Fibroblast of mammary gland (primary cell): ENCODE measurements at regions not wholly inside any gene's neighbourhood (a gene's known extent, or its start where the extent isn't known, plus 50 kb on each side); places are given as distances from the start of the nearest gene placed in this dataset.

Source experiments
- DNase-seq: peaks from one replicate; pipeline ENCODE4 v3.0.0-alpha.2; 2010; ENCODE audit warnings: low read depth
- H3K4me3 ChIP-seq: 2 replicates; pipeline ENCODE4 v1.5.1; 2011; ENCODE audit warnings: low read depth, mild to moderate bottlenecking, low read length, moderate library complexity; ENCODE audit not compliant: control insufficient read depth
- TF ChIP-seq, protein P1 (sequence below): conservative IDR thresholded peaks from 2 replicates; pipeline ENCODE4 v1.5.1; 2011; ENCODE audit warnings: low read depth, low read length, inconsistent platforms; ENCODE audit not compliant: control insufficient read depth, insufficient read depth

- TF ChIP-seq, protein P1, sequence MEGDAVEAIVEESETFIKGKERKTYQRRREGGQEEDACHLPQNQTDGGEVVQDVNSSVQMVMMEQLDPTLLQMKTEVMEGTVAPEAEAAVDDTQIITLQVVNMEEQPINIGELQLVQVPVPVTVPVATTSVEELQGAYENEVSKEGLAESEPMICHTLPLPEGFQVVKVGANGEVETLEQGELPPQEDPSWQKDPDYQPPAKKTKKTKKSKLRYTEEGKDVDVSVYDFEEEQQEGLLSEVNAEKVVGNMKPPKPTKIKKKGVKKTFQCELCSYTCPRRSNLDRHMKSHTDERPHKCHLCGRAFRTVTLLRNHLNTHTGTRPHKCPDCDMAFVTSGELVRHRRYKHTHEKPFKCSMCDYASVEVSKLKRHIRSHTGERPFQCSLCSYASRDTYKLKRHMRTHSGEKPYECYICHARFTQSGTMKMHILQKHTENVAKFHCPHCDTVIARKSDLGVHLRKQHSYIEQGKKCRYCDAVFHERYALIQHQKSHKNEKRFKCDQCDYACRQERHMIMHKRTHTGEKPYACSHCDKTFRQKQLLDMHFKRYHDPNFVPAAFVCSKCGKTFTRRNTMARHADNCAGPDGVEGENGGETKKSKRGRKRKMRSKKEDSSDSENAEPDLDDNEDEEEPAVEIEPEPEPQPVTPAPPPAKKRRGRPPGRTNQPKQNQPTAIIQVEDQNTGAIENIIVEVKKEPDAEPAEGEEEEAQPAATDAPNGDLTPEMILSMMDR, result no peak
- H3K4me3 ChIP-seq, result no peak overlapping the region
- DNase-seq, result no peak
These were observed 207.5 kb upstream of the NEGR1 start for GRCh38 chr1:72489801-72490200.

GRCh38 chr1:72485801-72486200 is 203.5 kb upstream of the NEGR1 start:
- TF ChIP-seq, protein P1, result no peak
- peak; percentile 9 for DNase-seq
- H3K4me3 ChIP-seq, result no peak overlapping the region

DNA sequence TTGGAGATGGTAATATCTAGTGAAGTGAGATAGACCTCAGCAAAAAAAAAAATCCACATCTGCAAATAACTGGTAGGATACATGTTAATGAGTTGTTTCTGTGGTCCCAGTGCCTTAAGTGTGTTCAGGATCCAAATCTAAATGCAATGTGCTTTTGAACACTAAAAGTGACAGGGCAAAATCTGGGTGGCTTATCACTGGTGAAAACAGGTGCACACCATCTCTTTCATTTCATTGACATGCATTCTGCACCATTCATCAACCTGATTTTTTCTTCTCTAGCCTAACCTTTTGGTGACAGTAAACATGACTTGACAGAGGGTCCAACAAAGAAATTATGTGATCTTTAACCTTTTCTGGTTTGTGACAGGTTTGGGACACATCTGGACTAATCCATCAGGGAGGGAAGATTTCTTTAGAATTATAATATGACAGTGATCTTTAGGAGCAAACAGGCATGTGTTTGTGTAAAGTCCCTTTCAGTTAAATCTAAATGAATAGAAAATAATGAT is 201.6 kb upstream of the NEGR1 start:
- no peak overlapping the region for H3K4me3 ChIP-seq
- DNase-seq, result no peak
- TF ChIP-seq, protein P1, result no peak

GRCh38 chr1:72482736-72483413 is 200.5 kb upstream of the NEGR1 start:
- no peak for DNase-seq
- no peak overlapping the region for H3K4me3 ChIP-seq
- TF ChIP-seq, protein P1, result no peak

GRCh38 chr1:72481420-72481970 is 199.2 kb upstream of the NEGR1 start:
- no peak overlapping the region for H3K4me3 ChIP-seq
- no peak for DNase-seq
- TF ChIP-seq, protein P1, result no peak

DNA sequence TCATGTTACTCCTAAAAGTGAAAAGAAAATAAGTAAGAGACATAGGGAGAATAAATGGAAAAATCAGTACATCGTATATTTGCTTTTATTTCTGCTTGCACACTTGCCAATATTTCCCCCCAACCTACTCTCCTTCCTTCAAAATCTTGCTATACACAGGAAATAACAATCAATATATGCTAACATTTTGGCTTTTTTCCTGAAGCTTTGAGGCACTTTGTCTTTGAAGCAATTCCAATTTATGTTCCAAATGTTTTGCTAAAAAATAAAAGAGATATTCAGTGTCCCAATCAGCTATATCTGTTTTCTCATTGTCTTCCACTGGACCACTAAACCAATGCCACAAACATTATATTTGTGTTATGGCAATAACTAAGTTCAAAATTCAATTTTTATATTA is 184.0 kb upstream of the NEGR1 start:
- no peak for DNase-seq
- H3K4me3 ChIP-seq, result no peak overlapping the region
- TF ChIP-seq, protein P1, result no peak
